ENCODE measurements at regions not wholly inside any gene's neighbourhood (a gene's known extent, or its start where the extent isn't known, plus 50 kb on each side); places are given as distances from the start of the nearest gene placed in this dataset.

- no peak for DNase-seq
Observed at GRCh38 chr1:219772265-219773036, 155.9 kb downstream of the SLC30A10 start.

- no peak for DNase-seq
Observed at GRCh38 chr1:219771080-219771479, 157.3 kb downstream of the SLC30A10 start.

- no peak for DNase-seq
Observed at GRCh38 chr1:219763321-219763720, 150.4 kb upstream of the ZC3H11B start.

- DNase-seq: no peak
Observed at GRCh38 chr1:219761208-219761860, 148.4 kb upstream of the ZC3H11B start.

- DNase-seq: no peak
Observed at GRCh38 chr1:219759095-219759494, 146.2 kb upstream of the ZC3H11B start.

GRCh38 chr1:219757890-219758289 lies 145.0 kb upstream of the ZC3H11B start:
- DNase-seq: no peak

GRCh38 chr1:219755234-219755633 lies 142.3 kb upstream of the ZC3H11B start:
- DNase-seq: no peak

- DNase-seq: no peak
Observed at GRCh38 chr1:219754767-219755166, 141.9 kb upstream of the ZC3H11B start.

- no peak for DNase-seq
Observed at GRCh38 chr1:219753914-219754313, 141.0 kb upstream of the ZC3H11B start.

- DNase-seq: no peak
Observed at GRCh38 chr1:219752645-219753044, 139.7 kb upstream of the ZC3H11B start.

- DNase-seq: no peak
Observed at GRCh38 chr1:219751870-219752507, 139.1 kb upstream of the ZC3H11B start.

GRCh38 chr1:219749370-219749769 lies 136.5 kb upstream of the ZC3H11B start:
- DNase-seq: no peak

GRCh38 chr1:219746141-219746540 lies 133.2 kb upstream of the ZC3H11B start:
- DNase-seq: no peak

GRCh38 chr1:219744652-219745469 lies 132.0 kb upstream of the ZC3H11B start:
- no peak for DNase-seq

GRCh38 chr1:219741011-219741970 lies 128.4 kb upstream of the ZC3H11B start:
- DNase-seq: no peak

GRCh38 chr1:219733511-219734174 lies 120.7 kb upstream of the ZC3H11B start:
- no peak for DNase-seq

GRCh38 chr1:219732814-219733491 lies 120.0 kb upstream of the ZC3H11B start:
- no peak for DNase-seq

GRCh38 chr1:219731771-219732170 lies 118.9 kb upstream of the ZC3H11B start:
- no peak for DNase-seq

GRCh38 chr1:219726480-219727272 lies 113.8 kb upstream of the ZC3H11B start:
- DNase-seq: no peak

- DNase-seq: no peak
Observed at GRCh38 chr1:219724440-219724839, 111.5 kb upstream of the ZC3H11B start.
